HG03280 (cell line): ENCODE measurements at regions not wholly inside any gene's neighbourhood (a gene's known extent, or its start where the extent isn't known, plus 50 kb on each side); places are given as distances from the start of the nearest gene placed in this dataset.
"Not testable (repeated sequence)": the region's sequence is repeated elsewhere in the genome, so short reads cannot be mapped to it uniquely, and the experiment has no call there.

Experiments
- ATAC-seq: cut with Tn5 transposase; IDR thresholded peaks from one replicate; pipeline ENCODE4 v1.9.1; 2021; ENCODE audit warnings: mild to moderate bottlenecking, moderate library complexity; ENCODE audit not compliant: unreplicated experiment

- ATAC-seq: no peak
Observed at GRCh38 chr4:40681600-40681999, 51.9 kb upstream of the RBM47 start.

DNA sequence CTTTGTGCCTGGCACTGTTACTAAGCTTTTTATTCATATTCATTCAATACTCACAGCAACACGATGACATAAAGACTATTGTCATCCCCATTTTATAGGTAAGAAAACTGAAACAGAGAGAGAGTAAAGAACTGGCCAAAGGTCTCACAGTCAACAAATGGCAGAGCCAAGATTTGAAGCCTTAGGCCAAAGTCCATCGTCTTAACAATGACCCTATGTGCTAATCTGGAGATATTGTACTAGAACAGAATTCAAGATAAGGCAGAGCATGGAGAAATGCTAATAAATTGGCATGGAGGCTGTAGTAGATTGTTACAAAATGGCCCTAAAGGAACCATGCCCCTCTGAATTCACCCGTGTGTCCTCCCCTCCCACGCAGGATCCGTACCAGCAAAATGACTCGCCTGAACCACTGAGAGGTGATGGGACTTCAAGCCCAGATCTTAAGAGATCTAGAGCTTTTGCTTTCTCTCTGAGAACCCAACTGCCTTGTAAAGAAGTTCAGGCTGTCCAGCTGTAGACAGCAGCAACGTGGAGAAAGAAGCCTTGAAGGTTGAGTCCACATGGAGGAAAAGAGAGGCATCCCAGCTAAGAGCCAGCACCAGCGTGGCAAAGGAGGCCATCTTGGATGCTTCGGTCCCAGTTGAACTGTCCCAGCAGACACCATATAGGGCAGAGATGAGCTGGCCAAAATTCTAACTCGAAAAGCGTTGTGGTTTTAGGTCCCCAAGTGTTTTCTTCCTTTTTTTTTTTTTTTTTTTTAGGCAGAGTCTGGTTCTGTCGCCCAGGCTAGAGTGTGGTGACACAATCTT is 52.8 kb upstream of the RBM47 start:
- no peak for ATAC-seq

DNA sequence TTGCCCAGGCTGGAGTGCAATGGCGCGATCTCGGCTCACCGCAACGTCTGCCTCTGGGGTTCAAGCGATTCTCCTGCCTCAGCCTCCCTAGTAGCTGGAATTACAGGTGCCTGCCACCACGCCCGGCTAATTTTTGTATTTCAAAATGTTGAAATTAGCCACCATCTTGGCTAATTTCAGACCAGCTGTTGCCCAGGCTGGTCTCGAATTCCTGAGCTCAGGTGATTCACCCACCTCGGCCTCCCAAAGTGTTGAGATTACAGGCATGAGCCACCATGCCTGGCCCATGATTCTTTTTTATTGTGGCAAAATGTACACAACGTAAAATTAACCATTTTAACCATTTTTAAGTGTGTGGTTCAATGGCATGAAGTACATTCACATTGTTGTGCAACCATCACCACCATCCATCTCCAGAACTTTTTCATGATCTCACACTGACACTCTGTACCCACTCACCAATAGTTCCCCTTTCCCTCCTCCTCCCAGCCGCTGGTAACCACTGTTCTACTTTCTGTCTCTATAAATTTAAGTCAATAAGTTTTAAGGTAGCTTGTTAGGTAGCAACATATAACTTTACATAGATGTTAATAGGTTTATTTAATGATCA is 54.0 kb upstream of the RBM47 start:
- ATAC-seq: not testable (repeated sequence)

- no peak for ATAC-seq
Observed at GRCh38 chr4:40684404-40684803, 54.7 kb upstream of the RBM47 start.

DNA sequence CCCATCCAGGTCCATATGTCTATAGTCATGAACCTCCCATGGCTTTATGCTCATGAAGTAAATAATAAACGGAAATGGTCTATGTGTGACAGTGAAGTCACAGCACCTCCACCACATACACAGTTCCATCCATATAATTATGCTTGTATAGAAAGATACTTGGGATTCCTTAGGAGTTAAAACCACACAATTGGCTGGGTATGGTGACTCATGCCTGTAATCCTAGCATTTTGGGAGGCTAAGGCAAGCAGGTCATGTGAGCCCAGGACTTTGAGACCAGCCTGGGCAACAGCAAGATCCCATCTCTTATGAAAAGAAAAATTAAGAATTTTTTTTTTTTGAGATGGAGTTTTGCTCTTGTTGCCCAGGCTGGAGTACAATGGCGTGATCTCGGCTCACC is 55.6 kb upstream of the RBM47 start:
- ATAC-seq: no peak

GRCh38 chr4:40686081-40686913 is 56.6 kb upstream of the RBM47 start:
- ATAC-seq: peak; percentile 57

- ATAC-seq: no peak
Observed at GRCh38 chr4:40687676-40688389, 58.2 kb upstream of the RBM47 start.

GRCh38 chr4:40688446-40689095 is 58.9 kb upstream of the RBM47 start:
- no peak for ATAC-seq

DNA sequence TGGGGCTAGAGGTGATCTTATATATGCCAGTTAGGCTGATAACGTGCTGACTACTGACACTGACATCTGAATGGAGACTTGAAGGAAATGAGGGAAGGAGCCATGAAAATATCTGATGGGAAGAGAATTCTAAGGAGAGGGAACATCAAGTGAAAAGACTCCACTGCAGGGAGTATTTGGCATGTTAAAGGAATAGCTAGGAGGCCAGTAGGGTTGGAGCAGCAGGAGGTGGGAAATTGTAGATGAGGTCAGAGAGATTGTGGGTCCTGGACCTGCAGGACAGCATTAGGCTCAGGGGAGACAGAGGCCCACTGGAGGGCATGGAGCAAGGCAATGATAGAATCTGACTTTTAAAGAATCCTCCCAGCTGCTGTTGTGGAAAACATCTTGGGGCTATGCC is 55.8 kb upstream of the NSUN7 start:
- ATAC-seq: no peak

GRCh38 chr4:40697476-40697875 is 52.3 kb upstream of the NSUN7 start:
- ATAC-seq: not testable (repeated sequence)

GRCh38 chr4:40698733-40699132 is 51.0 kb upstream of the NSUN7 start:
- no peak for ATAC-seq

GRCh38 chr4:40699648-40700047 is 50.1 kb upstream of the NSUN7 start:
- ATAC-seq: no peak
